Neural cell (in vitro differentiated cells): ENCODE measurements at regions not wholly inside any gene's neighbourhood (a gene's known extent, or its start where the extent isn't known, plus 50 kb on each side); places are given as distances from the start of the nearest gene placed in this dataset.

Source experiments
- H2AFZ ChIP-seq: fragments of 200-600, 300-800 bp; sonication (generic), shearing (Covaris generic); 2 replicates; pipeline ENCODE4 v1.6.0; 2014; ENCODE audit warnings: low read depth, mild to moderate bottlenecking, antibody characterized with exemption, low read length, moderate library complexity
- H3F3A ChIP-seq: fragments of 200-600 bp; shearing (Covaris generic); 2 replicates; pipeline ENCODE4 v1.6.1; 2016; ENCODE audit warnings: mild to moderate bottlenecking, moderate library complexity, mixed read lengths, antibody characterized with exemption, low read length; ENCODE audit not compliant: insufficient read depth, poor library complexity, severe bottlenecking
- H3K27ac ChIP-seq: fragments of 200-600, 300-800 bp; sonication (generic), shearing (Covaris generic); 2 replicates; pipeline ENCODE4 v1.5.1; 2014; ENCODE audit warnings: mild to moderate bottlenecking, low read length, moderate library complexity
- H3K27me3 ChIP-seq: fragments of 300-800, 200-600 bp; sonication (generic), shearing (Covaris generic); 2 replicates; pipeline ENCODE4 v1.6.0; 2014; ENCODE audit warnings: mild to moderate bottlenecking, low read depth, low read length, moderate library complexity; ENCODE audit not compliant: insufficient read depth
- H3K36me3 ChIP-seq: fragments of 300-800, 200-600 bp; sonication (generic), shearing (Covaris generic); 2 replicates; pipeline ENCODE4 v1.5.1; 2014; ENCODE audit warnings: mild to moderate bottlenecking, antibody characterized with exemption, low read length, moderate library complexity; ENCODE audit not compliant: insufficient read depth
- H3K4me2 ChIP-seq: fragments of 300-800, 200-600 bp; sonication (generic), shearing (Covaris generic); 2 replicates; pipeline ENCODE4 v1.6.0; 2014; ENCODE audit warnings: mild to moderate bottlenecking, low read length
- H3K4me3 ChIP-seq: fragments of 300-800, 200-600 bp; sonication (generic), shearing (Covaris generic); 2 replicates; pipeline ENCODE4 v1.5.1; 2014; ENCODE audit warnings: mild to moderate bottlenecking, low read length, moderate library complexity
- H3K79me2 ChIP-seq: fragments of 200-600 bp; shearing (Covaris generic); replicated peaks from 2 replicates; pipeline ENCODE4 v1.6.0; 2014; ENCODE audit warnings: mild to moderate bottlenecking, low read length, moderate library complexity; ENCODE audit not compliant: insufficient read depth
- H3K9ac ChIP-seq: fragments of 300-800, 200-600 bp; sonication (generic), shearing (Covaris generic); 2 replicates; pipeline ENCODE4 v1.6.1; 2016; ENCODE audit warnings: mild to moderate bottlenecking, low read length, mixed read lengths
- H3K9me2 ChIP-seq: fragments of 200-600 bp; shearing (Covaris generic); 2 replicates; pipeline ENCODE4 v1.6.1; 2016; ENCODE audit warnings: mild to moderate bottlenecking, low read length, mixed read lengths; ENCODE audit not compliant: insufficient read depth
- H3K9me3 ChIP-seq: fragments of 200-600, 300-800 bp; sonication (generic), shearing (Covaris generic); 2 replicates; pipeline ENCODE4 v1.6.1; 2016; ENCODE audit warnings: mild to moderate bottlenecking, mixed run types, low read length, moderate library complexity, mixed read lengths
- H4K20me1 ChIP-seq: fragments of 200-600 bp; shearing (Covaris generic); 2 replicates; pipeline ENCODE4 v1.6.1; 2016; ENCODE audit warnings: mild to moderate bottlenecking, mixed run types; ENCODE audit not compliant: insufficient read depth
- CTCF ChIP-seq: fragments of 450-650 bp; IDR thresholded peaks from 2 replicates; pipeline ENCODE4 v1.5.1; 2014; ENCODE audit warnings: antibody characterized with exemption, mild to moderate bottlenecking, moderate library complexity; ENCODE audit not compliant: poor library complexity, severe bottlenecking
- EP300 ChIP-seq: fragments of 450-650 bp; conservative IDR thresholded peaks from 2 replicates; pipeline ENCODE4 v1.6.1; 2014; ENCODE audit warnings: antibody characterized with exemption, mild to moderate bottlenecking, moderate library complexity; ENCODE audit not compliant: poor library complexity, severe bottlenecking
- EZH2 ChIP-seq: fragments of 200-600, 300-800 bp; shearing (Covaris generic), sonication (generic); IDR thresholded peaks from 2 replicates; pipeline ENCODE4 v1.6.1; 2014; ENCODE audit warnings: antibody characterized with exemption, low read length, borderline replicate concordance, mild to moderate bottlenecking; ENCODE audit not compliant: insufficient read depth, poor library complexity, severe bottlenecking
- MXI1 ChIP-seq: fragments of 450-650 bp; conservative IDR thresholded peaks from 2 replicates; pipeline ENCODE4 v1.6.1; 2014; ENCODE audit warnings: antibody characterized with exemption, mild to moderate bottlenecking; ENCODE audit not compliant: poor library complexity, severe bottlenecking
- POLR2AphosphoS5 ChIP-seq: IDR thresholded peaks from 2 replicates; pipeline ENCODE4 v1.6.1; 2012
- RAD21 ChIP-seq: fragments of 450-650 bp; conservative IDR thresholded peaks from 2 replicates; pipeline ENCODE4 v1.6.1; 2014; ENCODE audit warnings: antibody characterized with exemption, mild to moderate bottlenecking, moderate library complexity
- SMC3 ChIP-seq: fragments of 450-650 bp; conservative IDR thresholded peaks from 2 replicates; pipeline ENCODE4 v1.6.1; 2014; ENCODE audit warnings: antibody characterized with exemption, mild to moderate bottlenecking, moderate library complexity; ENCODE audit not compliant: poor library complexity
- TAF1 ChIP-seq: IDR thresholded peaks from 2 replicates; pipeline ENCODE4 v1.6.1; 2012; ENCODE audit warnings: low read depth
- TF ChIP-seq, protein P1 (sequence below): IDR thresholded peaks from 2 replicates; pipeline ENCODE4 v1.6.1; 2012; ENCODE audit warnings: borderline replicate concordance

- H3K4me3 ChIP-seq, result no peak overlapping the region
- H4K20me1 ChIP-seq, result no peaks in the 10 kb centered on the region
- no peak overlapping the region for H3K4me2 ChIP-seq
- no peaks in the 10 kb centered on the region for H3K79me2 ChIP-seq
- H2AFZ ChIP-seq, result no peak overlapping the region
- H3K36me3 ChIP-seq, result no peaks in the 10 kb centered on the region
- H3K9me2 ChIP-seq, result no peaks in the 10 kb centered on the region
- H3K27ac ChIP-seq, result peak overlapping the region; percentile 37
- no peaks in the 10 kb centered on the region for H3K27me3 ChIP-seq
- no peaks in the 10 kb centered on the region for H3K9me3 ChIP-seq
- TF ChIP-seq EZH2 (no peak), EP300 (peak; percentile 45)
- H3K9ac ChIP-seq, result no peak overlapping the region
- no peaks in the 10 kb centered on the region for H3F3A ChIP-seq
Measured at GRCh38 chr12:84077679-84078078, 834.9 kb downstream of the SLC6A15 start.

GRCh38 chr12:84075991-84076390, 836.6 kb downstream of the SLC6A15 start:
- H3K79me2 ChIP-seq, result no peaks in the 10 kb centered on the region
- H3K27me3 ChIP-seq, result no peaks in the 10 kb centered on the region
- H4K20me1 ChIP-seq, result no peaks in the 10 kb centered on the region
- no peak overlapping the region for H3K27ac ChIP-seq
- TF ChIP-seq EZH2 (no peak), MXI1 (no peak), TAF1 (no peak), CTCF (no peak), RAD21 (no peak), POLR2AphosphoS5 (no peak), SMC3 (no peak), EP300 (no peak)
- TF ChIP-seq, protein P1, sequence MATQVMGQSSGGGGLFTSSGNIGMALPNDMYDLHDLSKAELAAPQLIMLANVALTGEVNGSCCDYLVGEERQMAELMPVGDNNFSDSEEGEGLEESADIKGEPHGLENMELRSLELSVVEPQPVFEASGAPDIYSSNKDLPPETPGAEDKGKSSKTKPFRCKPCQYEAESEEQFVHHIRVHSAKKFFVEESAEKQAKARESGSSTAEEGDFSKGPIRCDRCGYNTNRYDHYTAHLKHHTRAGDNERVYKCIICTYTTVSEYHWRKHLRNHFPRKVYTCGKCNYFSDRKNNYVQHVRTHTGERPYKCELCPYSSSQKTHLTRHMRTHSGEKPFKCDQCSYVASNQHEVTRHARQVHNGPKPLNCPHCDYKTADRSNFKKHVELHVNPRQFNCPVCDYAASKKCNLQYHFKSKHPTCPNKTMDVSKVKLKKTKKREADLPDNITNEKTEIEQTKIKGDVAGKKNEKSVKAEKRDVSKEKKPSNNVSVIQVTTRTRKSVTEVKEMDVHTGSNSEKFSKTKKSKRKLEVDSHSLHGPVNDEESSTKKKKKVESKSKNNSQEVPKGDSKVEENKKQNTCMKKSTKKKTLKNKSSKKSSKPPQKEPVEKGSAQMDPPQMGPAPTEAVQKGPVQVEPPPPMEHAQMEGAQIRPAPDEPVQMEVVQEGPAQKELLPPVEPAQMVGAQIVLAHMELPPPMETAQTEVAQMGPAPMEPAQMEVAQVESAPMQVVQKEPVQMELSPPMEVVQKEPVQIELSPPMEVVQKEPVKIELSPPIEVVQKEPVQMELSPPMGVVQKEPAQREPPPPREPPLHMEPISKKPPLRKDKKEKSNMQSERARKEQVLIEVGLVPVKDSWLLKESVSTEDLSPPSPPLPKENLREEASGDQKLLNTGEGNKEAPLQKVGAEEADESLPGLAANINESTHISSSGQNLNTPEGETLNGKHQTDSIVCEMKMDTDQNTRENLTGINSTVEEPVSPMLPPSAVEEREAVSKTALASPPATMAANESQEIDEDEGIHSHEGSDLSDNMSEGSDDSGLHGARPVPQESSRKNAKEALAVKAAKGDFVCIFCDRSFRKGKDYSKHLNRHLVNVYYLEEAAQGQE, result no peak
- no peak overlapping the region for H2AFZ ChIP-seq
- H3K9ac ChIP-seq, result no peak overlapping the region
- H3F3A ChIP-seq, result no peaks in the 10 kb centered on the region
- H3K4me2 ChIP-seq, result no peak overlapping the region
- H3K9me2 ChIP-seq, result no peaks in the 10 kb centered on the region
- H3K4me3 ChIP-seq, result no peak overlapping the region
- H3K36me3 ChIP-seq, result no peaks in the 10 kb centered on the region
- H3K9me3 ChIP-seq, result no peaks in the 10 kb centered on the region

DNA sequence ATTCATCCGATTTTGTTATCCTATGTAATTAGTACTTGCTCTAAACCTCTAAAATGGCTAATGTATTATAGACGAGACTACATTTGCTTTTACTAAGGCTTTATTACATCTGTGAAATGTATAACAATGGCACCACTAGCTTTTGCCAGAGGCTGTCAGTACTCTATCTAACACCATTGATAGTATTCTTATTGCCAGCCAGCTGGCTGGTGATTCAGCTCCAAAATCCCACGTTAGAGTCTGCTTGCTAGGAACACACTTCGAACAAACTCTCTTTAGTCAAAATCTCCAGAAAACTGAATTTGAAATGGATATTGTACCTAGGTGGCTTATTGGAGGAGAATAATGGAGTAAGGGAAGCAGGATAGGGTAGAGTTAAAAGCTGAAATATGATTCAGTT, 839.2 kb downstream of the SLC6A15 start:
- H3K9me2 ChIP-seq, result no peaks in the 10 kb centered on the region
- H3F3A ChIP-seq, result no peaks in the 10 kb centered on the region
- no peak overlapping the region for H3K9ac ChIP-seq
- H3K27me3 ChIP-seq, result no peaks in the 10 kb centered on the region
- no peaks in the 10 kb centered on the region for H4K20me1 ChIP-seq
- H3K27ac ChIP-seq, result no peak overlapping the region
- no peak overlapping the region for H2AFZ ChIP-seq
- no peaks in the 10 kb centered on the region for H3K79me2 ChIP-seq
- H3K9me3 ChIP-seq, result no peaks in the 10 kb centered on the region
- no peak overlapping the region for H3K4me3 ChIP-seq
- no peak overlapping the region for H3K4me2 ChIP-seq
- TF ChIP-seq SMC3 (no peak), EZH2 (no peak), EP300 (no peak), TAF1 (no peak), MXI1 (no peak), RAD21 (no peak), CTCF (no peak), POLR2AphosphoS5 (no peak)
- TF ChIP-seq, protein P1, result no peak
- no peaks in the 10 kb centered on the region for H3K36me3 ChIP-seq
